ENCODE measurements at regions not wholly inside any gene's neighbourhood (a gene's known extent, or its start where the extent isn't known, plus 50 kb on each side); places are given as distances from the start of the nearest gene placed in this dataset.
"Not testable (repeated sequence)": the region's sequence is repeated elsewhere in the genome, so short reads cannot be mapped to it uniquely, and the experiment has no call there.

- no peak overlapping the region for H3K4me3 ChIP-seq (ENCODE audit: low read depth, low read length)
- DNase-seq (ENCODE audit: low read depth) = no peak
These were observed 404.9 kb downstream of the TMEM182 start for GRCh38 chr2:103166456-103167324.

GRCh38 chr2:103167599-103167998, 405.8 kb downstream of the TMEM182 start:
- H3K4me3 ChIP-seq (ENCODE audit: low read depth, low read length) = no peak overlapping the region
- DNase-seq (ENCODE audit: low read depth) = no peak

- H3K4me3 ChIP-seq (ENCODE audit: low read depth, low read length) = no peak overlapping the region
- no peak for DNase-seq (ENCODE audit: low read depth)
These were observed 408.0 kb downstream of the TMEM182 start for GRCh38 chr2:103169861-103170260.

GRCh38 chr2:103172821-103173220, 411.0 kb downstream of the TMEM182 start:
- H3K4me3 ChIP-seq (ENCODE audit: low read depth, low read length) = no peak overlapping the region
- no peak for DNase-seq (ENCODE audit: low read depth)

GRCh38 chr2:103174711-103175110, 412.9 kb downstream of the TMEM182 start:
- H3K4me3 ChIP-seq (ENCODE audit: low read depth, low read length) = no peak overlapping the region
- no peak for DNase-seq (ENCODE audit: low read depth)

GRCh38 chr2:103176294-103176915, 414.6 kb downstream of the TMEM182 start:
- H3K4me3 ChIP-seq (ENCODE audit: low read depth, low read length) = no peak overlapping the region
- no peak for DNase-seq (ENCODE audit: low read depth)

GRCh38 chr2:103179798-103180197, 418.0 kb downstream of the TMEM182 start:
- no peak for DNase-seq (ENCODE audit: low read depth)
- H3K4me3 ChIP-seq (ENCODE audit: low read depth, low read length) = no peak overlapping the region

GRCh38 chr2:103183061-103183460, 421.2 kb downstream of the TMEM182 start:
- DNase-seq (ENCODE audit: low read depth) = no peak
- no peak overlapping the region for H3K4me3 ChIP-seq (ENCODE audit: low read depth, low read length)

GRCh38 chr2:103196802-103197201, 435.0 kb downstream of the TMEM182 start:
- no peak overlapping the region for H3K4me3 ChIP-seq (ENCODE audit: low read depth, low read length)
- no peak for DNase-seq (ENCODE audit: low read depth)

- not testable (repeated sequence) for DNase-seq (ENCODE audit: low read depth); H3K4me3 ChIP-seq (ENCODE audit: low read depth, low read length)
These were observed 438.9 kb downstream of the TMEM182 start for GRCh38 chr2:103200774-103201173.

GRCh38 chr2:103208916-103209315, 447.1 kb downstream of the TMEM182 start:
- H3K4me3 ChIP-seq (ENCODE audit: low read depth, low read length) = no peak overlapping the region
- no peak for DNase-seq (ENCODE audit: low read depth)

GRCh38 chr2:103213028-103213542, 451.3 kb downstream of the TMEM182 start:
- no peak overlapping the region for H3K4me3 ChIP-seq (ENCODE audit: low read depth, low read length)
- no peak for DNase-seq (ENCODE audit: low read depth)

GRCh38 chr2:103218516-103218915, 456.7 kb downstream of the TMEM182 start:
- H3K4me3 ChIP-seq (ENCODE audit: low read depth, low read length) = no peak overlapping the region
- no peak for DNase-seq (ENCODE audit: low read depth)

GRCh38 chr2:103219398-103219797, 457.6 kb downstream of the TMEM182 start:
- no peak for DNase-seq (ENCODE audit: low read depth)
- H3K4me3 ChIP-seq (ENCODE audit: low read depth, low read length) = no peak overlapping the region

- H3K4me3 ChIP-seq (ENCODE audit: low read depth, low read length) = no peak overlapping the region
- DNase-seq (ENCODE audit: low read depth) = no peak
These were observed 461.1 kb downstream of the TMEM182 start for GRCh38 chr2:103222969-103223368.

GRCh38 chr2:103230796-103231195, 469.0 kb downstream of the TMEM182 start:
- no peak for DNase-seq (ENCODE audit: low read depth)
- H3K4me3 ChIP-seq (ENCODE audit: low read depth, low read length) = no peak overlapping the region

GRCh38 chr2:103232865-103233264, 471.0 kb downstream of the TMEM182 start:
- no peak for DNase-seq (ENCODE audit: low read depth)
- no peak overlapping the region for H3K4me3 ChIP-seq (ENCODE audit: low read depth, low read length)

GRCh38 chr2:103233691-103234090, 471.9 kb downstream of the TMEM182 start:
- DNase-seq (ENCODE audit: low read depth) = no peak

GRCh38 chr2:103235283-103235682, 473.5 kb downstream of the TMEM182 start:
- H3K4me3 ChIP-seq (ENCODE audit: low read depth, low read length) = no peak overlapping the region
- no peak for DNase-seq (ENCODE audit: low read depth)

More at GRCh38 chr2:103233691-103234090, 471.9 kb downstream of the TMEM182 start:
- H3K4me3 ChIP-seq (ENCODE audit: low read depth, low read length) = no peak overlapping the region

GRCh38 chr2:103249462-103249861, 487.6 kb downstream of the TMEM182 start:
- no peak overlapping the region for H3K4me3 ChIP-seq (ENCODE audit: low read depth, low read length)
- no peak for DNase-seq (ENCODE audit: low read depth)

- H3K4me3 ChIP-seq (ENCODE audit: low read depth, low read length) = no peak overlapping the region
- no peak for DNase-seq (ENCODE audit: low read depth)
These were observed 490.9 kb downstream of the TMEM182 start for GRCh38 chr2:103252781-103253180.
